ENCODE measurements at regions not wholly inside any gene's neighbourhood (a gene's known extent, or its start where the extent isn't known, plus 50 kb on each side); places are given as distances from the start of the nearest gene placed in this dataset.
A peak's percentile ranks its signal among the peaks of the same experiment; 100 is the strongest.
"Not testable (repeated sequence)": the region's sequence is repeated elsewhere in the genome, so short reads cannot be mapped to it uniquely, and the experiment has no call there.

- no peak for DNase-seq
Measured at GRCh38 chr6:115053169-115053860, 710.5 kb upstream of the HS3ST5 start.

DNA sequence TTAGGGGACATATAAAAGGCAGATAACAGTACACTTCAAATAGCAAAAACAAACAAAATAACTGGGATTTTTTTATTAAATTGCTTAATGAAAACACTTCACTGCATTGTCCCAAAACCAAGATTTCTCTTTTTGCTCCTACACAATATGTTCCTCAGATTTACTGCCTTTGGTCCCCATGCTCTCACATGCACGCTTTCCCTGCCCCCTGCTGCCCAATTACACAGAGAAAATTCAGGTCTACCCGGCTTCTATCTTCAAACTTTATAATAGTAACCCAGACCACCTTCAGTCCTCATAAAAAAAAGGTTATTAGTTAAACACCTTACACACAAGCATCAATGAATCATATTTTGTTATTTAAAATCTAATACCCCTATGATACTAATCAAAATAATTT, 673.8 kb upstream of the HS3ST5 start:
- no peak for DNase-seq

DNA sequence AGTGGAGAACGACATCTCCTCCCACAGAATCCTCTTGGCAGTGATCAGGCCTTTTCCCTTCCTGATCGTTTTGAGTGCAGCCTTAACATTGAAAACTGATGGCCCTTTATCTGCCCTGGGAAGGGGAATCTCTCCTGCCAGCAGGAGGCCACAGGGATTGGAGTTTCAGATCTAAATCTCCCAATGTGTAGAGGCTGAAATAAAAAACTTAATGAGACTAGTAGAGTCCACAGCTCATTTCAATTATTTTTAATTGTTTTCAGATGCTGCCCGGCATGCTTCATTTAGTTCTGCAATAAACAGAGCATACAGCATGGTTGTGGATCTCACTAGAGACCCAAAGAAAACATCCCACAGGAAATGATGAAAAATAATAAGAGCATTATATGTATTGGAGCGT, 662.2 kb upstream of the HS3ST5 start:
- no peak for DNase-seq

GRCh38 chr6:115004204-115004603, 661.4 kb upstream of the HS3ST5 start:
- DNase-seq, result no peak

DNA sequence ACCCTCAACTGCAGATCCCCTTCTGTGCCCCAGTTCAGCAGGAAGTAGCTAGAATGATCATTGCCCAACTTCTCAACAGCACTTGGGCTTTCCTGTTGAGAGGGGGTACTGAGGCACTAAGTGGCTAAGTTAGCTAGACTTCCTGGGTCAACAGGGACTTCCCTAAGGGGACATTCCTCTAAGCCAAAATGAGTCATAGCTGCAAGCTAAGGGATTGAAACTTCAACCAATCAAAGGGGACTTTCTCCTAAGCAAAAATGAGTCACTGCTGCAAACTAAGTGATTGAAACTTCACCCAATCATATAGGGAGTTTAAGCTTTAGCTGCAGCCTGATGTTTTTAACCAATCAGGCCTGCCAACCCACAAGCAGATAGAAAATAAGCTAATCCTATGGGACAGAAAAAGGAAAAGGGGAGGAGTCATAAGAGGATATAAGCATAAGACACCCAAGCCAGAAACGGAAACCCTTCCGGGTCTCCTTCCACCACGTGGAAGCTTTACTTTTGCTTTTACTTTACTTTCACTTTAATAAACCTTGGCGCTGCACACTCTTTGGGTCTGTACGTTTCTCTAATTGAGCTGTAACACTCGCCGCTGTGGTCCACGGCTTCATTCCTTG, 659.0 kb upstream of the HS3ST5 start:
- DNase-seq, result no peak

DNA sequence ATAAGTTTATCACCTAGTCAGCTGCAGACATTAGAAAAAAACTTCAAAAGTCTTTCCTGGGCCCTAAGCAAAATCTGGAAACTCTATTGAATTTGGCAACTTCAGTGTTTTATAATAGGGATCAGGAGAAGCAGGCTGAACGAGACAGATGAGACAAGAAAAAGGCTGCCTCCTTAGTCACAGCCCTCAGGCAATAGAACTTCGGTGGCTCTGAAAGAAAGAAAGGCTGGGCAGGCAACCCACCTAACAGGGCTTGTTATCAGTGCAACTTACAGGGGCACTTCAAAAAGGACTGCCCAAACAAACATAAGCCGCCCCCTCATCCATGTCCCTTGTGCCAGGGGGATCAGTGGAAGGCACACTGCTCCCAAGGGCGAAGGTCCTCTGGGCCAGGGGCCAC, 657.9 kb upstream of the HS3ST5 start:
- peak; percentile 29 for DNase-seq

- DNase-seq, result no peak
Measured at GRCh38 chr6:114998492-114998891, 655.7 kb upstream of the HS3ST5 start.

DNA sequence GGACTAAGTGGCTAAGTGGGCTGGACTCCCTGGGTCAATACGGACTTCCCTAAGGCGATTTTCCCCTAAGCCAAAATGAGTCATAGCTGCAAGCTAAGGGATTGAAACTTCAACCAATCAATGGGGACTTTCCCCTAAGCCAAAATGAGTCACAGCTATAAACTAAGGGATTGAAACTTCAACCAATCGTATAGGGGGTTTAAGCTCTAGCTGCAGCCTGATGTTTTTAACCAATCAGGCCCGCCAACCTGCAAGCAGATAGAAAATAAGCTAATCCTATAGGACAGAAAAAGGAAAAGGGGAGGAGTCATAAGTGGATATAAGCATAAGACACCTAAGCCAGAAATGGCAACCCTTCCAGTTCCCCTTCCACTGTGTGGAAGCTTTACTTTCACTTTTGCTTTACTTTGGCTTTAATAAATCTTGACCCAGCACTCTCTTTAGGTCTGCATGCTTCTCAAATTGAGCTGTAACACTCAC, 655.0 kb upstream of the HS3ST5 start:
- DNase-seq, result no peak

- DNase-seq, result no peak
Measured at GRCh38 chr6:114995526-114995925, 652.7 kb upstream of the HS3ST5 start.

- DNase-seq, result no peak
Measured at GRCh38 chr6:114989279-114989964, 646.6 kb upstream of the HS3ST5 start.

GRCh38 chr6:114987281-114987680, 644.5 kb upstream of the HS3ST5 start:
- DNase-seq, result no peak

DNA sequence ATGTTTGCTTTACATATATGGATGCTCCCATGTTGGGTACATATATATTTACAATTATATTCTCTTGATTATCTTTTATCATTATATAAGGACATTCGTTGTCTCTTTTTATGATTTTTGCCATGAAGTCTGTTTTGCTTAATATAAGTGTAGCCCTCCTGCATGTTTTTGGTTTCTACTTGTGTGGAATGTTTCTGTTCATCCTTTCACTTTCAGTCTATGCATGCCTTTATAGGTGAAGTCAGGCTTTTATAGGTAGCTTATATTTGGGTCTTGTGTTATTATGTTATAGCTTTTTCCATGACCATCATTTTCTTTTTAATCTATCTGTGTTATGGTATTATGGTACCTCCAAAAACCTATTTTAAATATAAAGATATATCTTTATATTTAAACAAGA, 612.5 kb upstream of the HS3ST5 start:
- DNase-seq, result no peak

GRCh38 chr6:114952229-114952628, 609.4 kb upstream of the HS3ST5 start:
- DNase-seq, result no peak

- DNase-seq, result no peak
Measured at GRCh38 chr6:114945392-114945791, 602.6 kb upstream of the HS3ST5 start.

- DNase-seq, result peak; percentile 21
Measured at GRCh38 chr6:114941078-114941477, 598.3 kb upstream of the HS3ST5 start.

DNA sequence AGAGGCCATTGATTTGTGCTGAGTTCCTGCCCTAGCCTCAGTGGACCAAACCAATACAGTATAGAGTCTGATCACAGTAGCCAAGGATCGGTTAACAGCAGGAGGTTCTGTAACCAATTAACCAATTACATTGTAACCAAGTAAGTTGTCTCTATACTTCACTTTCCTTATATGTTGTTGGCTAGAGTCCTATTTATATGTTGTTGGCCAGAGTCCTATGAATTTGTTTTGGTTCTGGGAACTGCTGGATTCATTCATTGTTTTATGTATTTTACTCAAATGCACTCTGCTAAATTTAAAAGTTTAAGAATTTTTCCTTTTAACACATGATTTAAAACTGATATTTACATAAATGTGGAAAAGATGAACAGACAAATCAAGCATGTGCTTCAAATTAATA, 597.4 kb upstream of the HS3ST5 start:
- DNase-seq, result no peak

GRCh38 chr6:114939630-114940029, 596.8 kb upstream of the HS3ST5 start:
- DNase-seq, result no peak

GRCh38 chr6:114936080-114936479, 593.3 kb upstream of the HS3ST5 start:
- no peak for DNase-seq

GRCh38 chr6:114934079-114934478, 591.3 kb upstream of the HS3ST5 start:
- no peak for DNase-seq

GRCh38 chr6:114928731-114929130, 585.9 kb upstream of the HS3ST5 start:
- not testable (repeated sequence) for DNase-seq

- DNase-seq, result no peak
Measured at GRCh38 chr6:114906096-114906495, 563.3 kb upstream of the HS3ST5 start.

DNA sequence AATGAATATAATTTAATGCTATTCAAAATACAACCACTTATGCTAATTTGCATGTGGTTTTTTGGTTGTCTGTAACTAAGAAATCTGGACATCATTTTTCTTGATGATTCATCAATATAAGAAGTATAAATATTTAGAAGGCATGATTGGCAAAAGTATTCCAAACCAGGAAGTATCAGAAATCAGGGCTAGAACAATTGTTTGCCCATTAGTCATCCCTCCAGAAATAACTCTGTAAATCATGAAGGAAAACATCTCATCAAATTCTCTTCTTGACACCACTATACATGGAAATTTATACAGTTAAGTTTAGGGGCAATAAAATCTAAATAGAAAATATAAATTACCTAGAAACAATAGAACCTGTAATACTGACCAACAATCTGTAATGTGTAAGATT, 554.7 kb upstream of the HS3ST5 start:
- no peak for DNase-seq

DNA sequence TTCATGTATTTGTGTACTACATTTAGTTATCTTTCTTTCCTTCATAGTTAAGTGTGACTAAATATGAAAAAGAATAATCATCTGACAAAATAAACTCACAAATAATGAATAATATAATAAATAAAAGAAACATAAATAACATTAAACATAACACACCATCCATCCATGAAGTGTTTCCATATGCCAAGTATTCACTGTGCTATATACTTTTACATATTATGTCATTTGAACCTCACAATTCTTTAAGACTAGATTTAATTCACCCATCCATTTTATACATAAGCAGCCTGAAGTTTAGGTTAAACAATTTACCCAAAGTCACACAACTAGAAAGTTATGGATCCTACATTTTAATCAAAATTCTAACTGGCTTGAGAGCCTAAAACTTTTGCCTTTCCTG, 549.4 kb upstream of the HS3ST5 start:
- no peak for DNase-seq

DNA sequence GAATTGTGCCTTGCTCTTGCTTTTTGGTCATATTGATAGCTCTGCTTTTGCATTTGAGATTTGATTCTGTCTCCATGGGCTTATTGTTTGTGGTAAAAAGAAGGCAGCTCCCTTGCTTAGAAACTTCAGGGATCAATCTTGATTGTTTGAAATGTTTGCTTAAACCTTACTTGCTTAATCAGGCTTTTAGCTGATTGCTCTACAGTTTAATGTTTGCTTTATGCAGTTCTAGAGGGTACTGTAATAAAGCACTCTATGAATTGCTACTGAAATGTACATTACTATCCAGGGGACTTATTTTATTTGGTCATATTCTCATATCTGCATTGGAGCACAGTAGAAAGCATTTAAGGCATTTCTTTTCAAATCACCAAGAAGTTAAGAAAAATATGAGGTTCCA, 545.4 kb upstream of the HS3ST5 start:
- DNase-seq, result no peak
